HepG2 (cell line): ENCODE measurements at regions not wholly inside any gene's neighbourhood (a gene's known extent, or its start where the extent isn't known, plus 50 kb on each side); places are given as distances from the start of the nearest gene placed in this dataset.

Source experiments
- CTCF ChIP-seq: sonication (generic); formaldehyde crosslinking; IDR thresholded peaks from 2 replicates; pipeline ENCODE4 v1.5.0; 2020; ENCODE audit warnings: mild to moderate bottlenecking, missing genetic modification reagents, moderate library complexity
- EP300 ChIP-seq, 3 experiments: sonication (generic) in 1 of 3; formaldehyde crosslinking in 1 of 3; IDR thresholded peaks; 2 replicates each; pipeline versions ENCODE4 v1.5.1 to v1.6.1; 2011 to 2020; ENCODE audit warnings: low read depth in 2 of 3, low read length in 2 of 3, borderline replicate concordance in 1 of 3, improper control_type of control experiment in 1 of 3, mild to moderate bottlenecking in 1 of 3, missing genetic modification reagents in 1 of 3, moderate library complexity in 1 of 3
- ERF ChIP-seq: IDR thresholded peaks from 2 replicates; pipeline ENCODE4 v1.6.1; 2018; ENCODE audit warnings: missing biosample characterization, missing genetic modification reagents
- ETV6 ChIP-seq: sonication (generic); formaldehyde crosslinking; conservative IDR thresholded peaks from 2 replicates; pipeline ENCODE4 v1.4.0; 2020; ENCODE audit warnings: missing genetic modification reagents
- HCFC1 ChIP-seq: fragments of 150-350 bp; IDR thresholded peaks from 2 replicates; pipeline ENCODE4 v1.6.1; 2014; ENCODE audit warnings: low read depth, low read length
- POLR2A ChIP-seq, 2 experiments: IDR thresholded peaks; 2 replicates each; pipeline ENCODE4 v1.6.1; 2011; ENCODE audit warnings: low read depth in 2 of 2, low read length in 2 of 2, mild to moderate bottlenecking in 1 of 2, moderate library complexity in 1 of 2; ENCODE audit not compliant: insufficient read depth in 1 of 2
- ZC3H4 ChIP-seq: sonication (generic); formaldehyde crosslinking; IDR thresholded peaks from 2 replicates; pipeline ENCODE4 v1.4.0; 2020; ENCODE audit warnings: missing genetic modification reagents, borderline replicate concordance
- ZNF446 ChIP-seq: sonication (generic); formaldehyde crosslinking; IDR thresholded peaks from 2 replicates; pipeline ENCODE4 v1.5.0; 2020; ENCODE audit warnings: mild to moderate bottlenecking, missing genetic modification reagents
- ZNF510 ChIP-seq: sonication (generic); formaldehyde crosslinking; IDR thresholded peaks from 2 replicates; pipeline ENCODE4 v1.4.0; 2020; ENCODE audit warnings: low read depth, mild to moderate bottlenecking, missing genetic modification reagents
- ZNF740 ChIP-seq: sonication (generic); formaldehyde crosslinking; IDR thresholded peaks from 2 replicates; pipeline ENCODE4 v1.4.0; 2020; ENCODE audit warnings: missing genetic modification reagents
- ZNF784 ChIP-seq: sonication (generic); formaldehyde crosslinking; IDR thresholded peaks from 2 replicates; pipeline ENCODE4 v1.5.1; 2020; ENCODE audit warnings: missing genetic modification reagents, mild to moderate bottlenecking, borderline replicate concordance
- ZZZ3 ChIP-seq: sonication (generic); formaldehyde crosslinking; IDR thresholded peaks from 2 replicates; pipeline ENCODE4 v1.4.0; 2020; ENCODE audit warnings: missing genetic modification reagents, mild to moderate bottlenecking, borderline replicate concordance

DNA sequence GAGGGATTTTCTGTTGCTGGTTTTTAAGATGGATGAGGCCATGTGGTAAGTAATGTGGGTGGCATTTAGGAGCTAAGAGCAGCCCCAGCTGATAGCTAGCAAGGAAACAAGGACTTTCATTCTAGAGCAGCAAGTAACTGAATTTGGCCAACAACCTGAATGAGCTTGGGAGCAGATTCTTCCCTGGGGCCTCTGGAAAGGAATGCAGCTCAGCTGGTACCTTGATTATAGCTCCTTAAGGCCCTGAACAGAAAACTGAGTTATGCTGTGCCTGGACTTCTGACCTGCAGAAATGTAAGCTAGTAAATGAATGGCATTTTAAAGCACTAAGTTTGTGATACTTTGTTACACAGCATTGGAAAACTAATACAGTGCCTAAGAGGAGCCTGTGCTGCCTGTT lies 565.5 kb downstream of the PDCD6IP start:
- TF ChIP-seq ZNF740, result no peak
- no peak for TF ChIP-seq ZZZ3 (CRISPR knock-in tag)
- no peak for TF ChIP-seq ZNF784 (CRISPR knock-in tag)
- no peak for TF ChIP-seq ZNF510 (CRISPR knock-in tag)
- no peak for TF ChIP-seq HCFC1
- no peak for TF ChIP-seq ZNF446 (CRISPR knock-in tag)
- no peak for TF ChIP-seq ETV6 (CRISPR knock-in tag)
- no peak for TF ChIP-seq ZC3H4 (CRISPR knock-in tag)
- no peak for TF ChIP-seq POLR2A (IDR thresholded peaks at IDR 0.05; ENCODE audit: insufficient read depth in 1 of 2, low read depth in 2 of 2, low read length in 2 of 2)
- no peak for TF ChIP-seq ERF (CRISPR knock-in tag)
- no peak for TF ChIP-seq CTCF (CRISPR knock-in tag)
- no peak for TF ChIP-seq EP300 (IDR thresholded peaks at IDR 0.05; ENCODE audit: low read depth in 2 of 2, low read length in 2 of 2)
- TF ChIP-seq EP300 (CRISPR knock-in tag; IDR thresholded peaks at IDR 0.05; ENCODE audit: borderline replicate concordance), result no peak
